A549 (cell line): ENCODE measurements at regions not wholly inside any gene's neighbourhood (a gene's known extent, or its start where the extent isn't known, plus 50 kb on each side); places are given as distances from the start of the nearest gene placed in this dataset.
A peak's percentile ranks its signal among the peaks of the same experiment; 100 is the strongest.

Experiments
- BCL3 ChIP-seq: fragments of >200 bp; sonication (Bioruptor Twin); formaldehyde crosslinking; IDR thresholded peaks from 3 replicates; pipeline ENCODE4 v1.6.1; 2016
- CBX2 ChIP-seq: fragments of 200-600 bp; sonication (generic); IDR thresholded peaks from 2 replicates; pipeline ENCODE4 v1.6.1; 2016; ENCODE audit warnings: low read depth, mild to moderate bottlenecking, borderline replicate concordance
- CBX8 ChIP-seq: fragments of 200-600 bp; sonication (generic); IDR thresholded peaks from 2 replicates; pipeline ENCODE4 v1.6.1; 2016
- CEBPB ChIP-seq, 2 experiments: fragments of >200 bp in 1 of 2; sonication (Bioruptor Twin) in 1 of 2; formaldehyde crosslinking in 1 of 2; IDR thresholded peaks; 2 replicates each; pipeline ENCODE4 v1.6.1; 2012 to 2016
- CHD2 ChIP-seq: fragments of 150-350 bp; IDR thresholded peaks from 2 replicates; pipeline ENCODE4 v1.6.1; 2014; ENCODE audit warnings: low read length; ENCODE audit not compliant: partially characterized antibody
- CTCF ChIP-seq: fragments of >200 bp; sonication (Bioruptor Twin); formaldehyde crosslinking; IDR thresholded peaks from 3 replicates; pipeline ENCODE4 v1.5.1; 2016
- E2F6 ChIP-seq: IDR thresholded peaks from 2 replicates; pipeline ENCODE4 v1.6.1; 2012; ENCODE audit warnings: low read depth, borderline replicate concordance
- ELK1 ChIP-seq: fragments of 150-350 bp; IDR thresholded peaks from 2 replicates; pipeline ENCODE4 v1.6.1; 2014; ENCODE audit warnings: low read depth, mild to moderate bottlenecking, low read length
- EP300 ChIP-seq, 2 experiments: fragments of >200 bp; sonication (Bioruptor Twin); formaldehyde crosslinking; IDR thresholded peaks; 2 replicates in 1 of 2; 3 replicates in 1 of 2; pipeline ENCODE4 v1.6.1; 2016 to 2017
- FOSL2 ChIP-seq, 2 experiments: fragments of 450-650 bp in 1 of 2; fragments of >200 bp in 1 of 2; sonication (Bioruptor Twin) in 1 of 2; formaldehyde crosslinking; IDR thresholded peaks; 2 replicates each; pipeline versions ENCODE4 v1.5.0 to v1.6.1; 2016 to 2020; ENCODE audit warnings: mild to moderate bottlenecking in 1 of 2, moderate library complexity in 1 of 2
- GATA3 ChIP-seq: IDR thresholded peaks from 2 replicates; pipeline ENCODE4 v1.6.1; 2012; ENCODE audit warnings: borderline replicate concordance
- HMGXB4 ChIP-seq: fragments of 250-450 bp; sonication (Bioruptor Pico); IDR thresholded peaks from 2 replicates; pipeline ENCODE4 v1.5.0; 2021; ENCODE audit warnings: mild to moderate bottlenecking, moderate library complexity, borderline replicate concordance
- HOXB13 ChIP-seq: fragments of 250-450 bp; sonication (Bioruptor Pico); IDR thresholded peaks from 2 replicates; pipeline ENCODE4 v1.5.0; 2020; ENCODE audit warnings: low read depth, mild to moderate bottlenecking, moderate library complexity
- JUN ChIP-seq, 2 experiments: fragments of >200 bp; sonication (Bioruptor Twin); formaldehyde crosslinking; IDR thresholded peaks; 2 replicates in 1 of 2; 3 replicates in 1 of 2; pipeline ENCODE4 v1.6.1; 2016 to 2017
- JUNB ChIP-seq: fragments of >200 bp; sonication (Bioruptor Twin); formaldehyde crosslinking; IDR thresholded peaks from 2 replicates; pipeline ENCODE4 v1.6.1; 2016
- KDM1A ChIP-seq: fragments of 200-600 bp; sonication (generic); IDR thresholded peaks from 2 replicates; pipeline ENCODE4 v1.6.1; 2016; ENCODE audit warnings: low read depth, mild to moderate bottlenecking
- KDM5A ChIP-seq: fragments of 200-600 bp; sonication (generic); IDR thresholded peaks from 2 replicates; pipeline ENCODE4 v1.6.1; 2016; ENCODE audit warnings: antibody characterized with exemption, mild to moderate bottlenecking
- MAX ChIP-seq: IDR thresholded peaks from 2 replicates; pipeline ENCODE4 v1.6.1; 2012
- NFE2L2 ChIP-seq: fragments of 150-350 bp; conservative IDR thresholded peaks from 2 replicates; pipeline ENCODE4 v1.6.1; 2014; ENCODE audit warnings: low read length
- NR3C1 ChIP-seq: fragments of >200 bp; sonication (Bioruptor Twin); formaldehyde crosslinking; IDR thresholded peaks from 3 replicates; pipeline ENCODE4 v1.6.1; 2017
- POLR2A ChIP-seq: IDR thresholded peaks from 2 replicates; pipeline ENCODE4 v1.6.1; 2012; ENCODE audit warnings: mild to moderate bottlenecking, low read length
- POLR2AphosphoS2 ChIP-seq: conservative IDR thresholded peaks from 2 replicates; pipeline ENCODE4 v1.6.1; 2012; ENCODE audit warnings: low read length, improper control_type of control experiment, inconsistent platforms
- RARB ChIP-seq: fragments of 250-450 bp; sonication (Bioruptor Pico); IDR thresholded peaks from 2 replicates; pipeline ENCODE4 v1.8.0; 2021; ENCODE audit warnings: mild to moderate bottlenecking, moderate library complexity
- REST ChIP-seq: fragments of 200-600 bp; sonication (generic); IDR thresholded peaks from 2 replicates; pipeline ENCODE4 v1.6.1; 2016; ENCODE audit warnings: antibody characterized with exemption, mild to moderate bottlenecking, moderate library complexity
- TFCP2L1 ChIP-seq: fragments of 250-450 bp; sonication (Bioruptor Pico); IDR thresholded peaks from 2 replicates; pipeline ENCODE4 v1.5.0; 2021; ENCODE audit warnings: mild to moderate bottlenecking
- USF2 ChIP-seq: fragments of 450-650 bp; IDR thresholded peaks from 2 replicates; pipeline ENCODE4 v1.6.1; 2014; ENCODE audit warnings: antibody characterized with exemption
- ZC3H11A ChIP-seq: fragments of 450-650 bp; IDR thresholded peaks from 2 replicates; pipeline ENCODE4 v1.6.1; 2014; ENCODE audit warnings: antibody characterized with exemption, mild to moderate bottlenecking
- ZFP36 ChIP-seq: fragments of 450-650 bp; IDR thresholded peaks from 2 replicates; pipeline ENCODE4 v1.6.1; 2014; ENCODE audit warnings: borderline replicate concordance; ENCODE audit not compliant: partially characterized antibody
- ZNF302 ChIP-seq: fragments of 250-450 bp; sonication (Bioruptor Pico); IDR thresholded peaks from 2 replicates; pipeline ENCODE4 v1.9.0; 2021; ENCODE audit warnings: inconsistent platforms, mild to moderate bottlenecking, moderate library complexity
- ZSCAN20 ChIP-seq: fragments of 250-450 bp; sonication (Bioruptor Pico); IDR thresholded peaks from 2 replicates; pipeline ENCODE4 v1.8.0; 2022; ENCODE audit warnings: mild to moderate bottlenecking, moderate library complexity

- no peak for TF ChIP-seq REST
- TF ChIP-seq KDM1A = no peak
- no peak for TF ChIP-seq RARB (CRISPR knock-in tag)
- no peak for TF ChIP-seq HMGXB4 (CRISPR knock-in tag)
- no peak for TF ChIP-seq USF2
- TF ChIP-seq ZNF302 (CRISPR knock-in tag) = no peak
- TF ChIP-seq CEBPB (IDR thresholded peaks at IDR 0.05) = no peak
- TF ChIP-seq HOXB13 (CRISPR knock-in tag) = no peak
- TF ChIP-seq EP300 (IDR thresholded peaks at IDR 0.05) = no peak
- no peak for TF ChIP-seq GATA3
- 0 out of 2 replicates have a peak, but pooled peaks have one; percentile 35 for TF ChIP-seq POLR2AphosphoS2
- no peak for TF ChIP-seq ZC3H11A
- TF ChIP-seq CHD2 = no peak
- no peak for TF ChIP-seq CTCF
- no peak for TF ChIP-seq NR3C1
- TF ChIP-seq CBX8 = no peak
- TF ChIP-seq POLR2A = no peak
- TF ChIP-seq JUNB = peak; percentile 6; the same call in 1 of the 2 replicates
- no peak for TF ChIP-seq ZSCAN20 (CRISPR knock-in tag)
- no peak for TF ChIP-seq CBX2
- no peak for TF ChIP-seq ZFP36
- TF ChIP-seq TFCP2L1 (CRISPR knock-in tag) = no peak
- TF ChIP-seq FOSL2 (IDR thresholded peaks at IDR 0.05) = no peak
- no peak for TF ChIP-seq FOSL2 (CRISPR knock-in tag; IDR thresholded peaks at IDR 0.05)
- TF ChIP-seq NFE2L2 = no peak
- TF ChIP-seq KDM5A = no peak
- TF ChIP-seq JUN (IDR thresholded peaks at IDR 0.05) = 0 out of 5 replicates have a peak, but pooled peaks of 1 of the 2 experiments have one; percentile 11
- no peak for TF ChIP-seq E2F6
- TF ChIP-seq MAX = peak; percentile 35; the same call in 1 of the 2 replicates
- no peak for TF ChIP-seq BCL3
- TF ChIP-seq ELK1 = no peak
- TF ChIP-seq, all 56 proteins: peak for 6
Observed at GRCh38 chr7:130918129-130919052, 184.4 kb upstream of the KLF14 start (continued).
